HG03159 (cell line): ENCODE measurements at regions not wholly inside any gene's neighbourhood (a gene's known extent, or its start where the extent isn't known, plus 50 kb on each side); places are given as distances from the start of the nearest gene placed in this dataset.
"Not testable (repeated sequence)": the region's sequence is repeated elsewhere in the genome, so short reads cannot be mapped to it uniquely, and the experiment has no call there.

ENCODE experiments used
- ATAC-seq: cut with Tn5 transposase; IDR thresholded peaks from one replicate; pipeline ENCODE4 v1.9.1; 2021; ENCODE audit warnings: mild to moderate bottlenecking, moderate library complexity; ENCODE audit not compliant: unreplicated experiment

DNA sequence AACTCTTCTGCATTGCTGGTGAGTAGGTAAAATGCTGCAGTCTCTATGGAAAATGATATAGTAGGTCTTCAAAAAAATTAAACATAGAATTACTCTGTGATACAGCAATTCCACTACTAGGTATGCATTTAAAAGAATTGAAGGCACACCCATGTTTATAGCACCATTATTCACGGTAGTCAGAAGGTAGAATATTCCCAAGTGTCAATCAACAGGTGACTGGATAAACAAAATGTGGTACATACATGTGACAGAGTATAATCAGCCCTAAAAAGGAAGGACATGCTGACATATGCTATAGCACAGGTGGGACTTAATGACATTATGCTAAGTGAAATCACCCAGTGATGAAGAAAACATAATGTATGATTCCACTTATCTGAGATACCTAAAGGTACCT, 123.3 kb downstream of the CCER1 start:
- no peak for ATAC-seq

DNA sequence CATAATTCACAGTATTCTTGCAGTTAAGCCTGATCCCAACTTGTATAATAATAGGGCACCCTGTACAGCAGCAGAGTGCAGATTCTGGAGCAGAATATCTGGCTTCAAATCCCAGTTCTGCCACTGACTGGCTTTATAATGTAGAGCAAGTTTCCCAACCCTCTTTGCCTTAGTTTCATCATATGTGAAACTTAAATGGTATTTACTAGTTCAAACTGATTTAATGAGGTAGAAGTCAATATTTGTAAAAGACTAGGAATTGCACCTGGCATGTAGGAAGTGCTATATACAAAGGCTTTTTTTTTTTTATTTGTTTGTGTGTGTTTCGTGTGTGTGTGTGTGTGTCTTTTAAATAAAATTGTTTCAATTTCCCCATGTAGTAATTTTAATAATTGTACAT, 125.9 kb downstream of the CCER1 start:
- ATAC-seq = no peak

DNA sequence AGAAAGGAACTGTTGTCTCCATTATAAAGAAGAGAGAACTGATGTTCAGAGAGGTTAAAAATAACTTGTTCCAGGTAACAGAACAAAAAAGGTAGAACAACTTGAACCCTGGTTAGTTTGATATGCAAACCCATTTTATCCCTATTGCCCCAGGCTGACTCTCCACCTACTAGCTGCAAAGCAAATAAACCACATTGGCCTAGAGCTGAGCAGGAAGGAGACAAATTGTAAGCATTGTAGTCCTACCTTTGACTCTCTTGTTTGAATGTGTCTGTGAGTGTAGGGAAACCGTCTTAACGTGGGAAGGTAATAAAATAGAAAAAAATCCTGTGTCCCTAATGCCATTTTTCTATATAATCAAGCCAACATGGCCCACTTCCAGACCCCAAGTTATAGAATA, 126.4 kb downstream of the CCER1 start:
- ATAC-seq = no peak

DNA sequence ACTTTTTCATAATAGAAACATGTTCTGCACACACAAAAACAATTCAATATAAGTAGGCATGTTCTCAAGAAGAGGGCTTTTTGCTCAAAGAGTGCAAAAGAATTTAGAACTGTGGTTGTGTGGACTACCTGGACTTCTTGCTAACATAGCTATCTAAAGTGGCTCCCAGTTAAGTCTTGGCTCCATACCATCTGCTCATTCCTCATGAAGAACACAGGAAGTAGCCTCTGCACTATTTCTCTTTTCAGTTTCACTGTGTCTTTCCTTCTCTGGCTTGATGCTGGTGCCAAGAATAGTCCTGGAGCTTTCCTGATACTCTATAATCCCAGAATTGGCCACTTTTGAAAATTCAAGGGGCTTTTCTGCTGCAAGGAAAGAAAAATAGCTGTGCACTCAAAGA, 127.4 kb downstream of the CCER1 start:
- no peak for ATAC-seq

DNA sequence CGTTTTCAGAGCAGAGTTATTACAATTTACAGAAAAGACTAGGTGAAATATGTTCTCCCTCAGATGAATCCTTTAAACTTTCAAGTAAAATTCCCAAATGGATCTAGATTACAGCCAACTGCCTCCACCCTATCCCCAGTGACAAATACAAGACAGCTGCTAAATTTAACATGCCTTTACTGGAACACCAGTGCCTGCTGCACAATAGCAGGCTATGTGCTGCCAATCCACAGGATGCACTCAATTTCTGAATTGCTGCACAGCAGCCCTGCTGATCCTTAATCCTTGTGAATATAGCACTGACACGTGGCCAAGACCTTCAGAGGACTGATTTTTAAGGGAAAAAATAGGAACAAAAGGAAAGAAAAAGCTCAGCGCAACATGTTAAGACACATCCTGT, 128.9 kb downstream of the CCER1 start:
- ATAC-seq = no peak

DNA sequence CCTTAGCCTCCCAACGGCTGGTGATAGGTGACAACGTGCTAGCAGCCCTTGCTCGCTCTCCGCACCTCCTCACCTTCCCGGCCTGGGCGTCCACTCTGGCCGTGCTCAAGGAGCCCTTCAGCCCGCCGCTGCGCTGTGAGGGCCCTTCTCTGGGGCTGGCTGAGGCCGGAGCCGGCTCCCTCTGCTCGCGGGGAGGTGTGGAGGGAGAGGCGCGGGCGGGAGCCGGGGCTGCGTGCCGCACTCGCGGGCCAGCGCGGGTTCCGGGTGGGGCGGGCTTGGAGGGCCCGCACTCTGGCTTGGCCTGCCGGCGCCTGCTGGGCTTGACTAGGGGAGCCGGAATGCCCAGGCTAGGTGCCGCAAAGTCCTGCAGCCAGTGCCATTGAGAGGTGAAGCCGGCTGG, 131.1 kb downstream of the CCER1 start:
- no peak for ATAC-seq

DNA sequence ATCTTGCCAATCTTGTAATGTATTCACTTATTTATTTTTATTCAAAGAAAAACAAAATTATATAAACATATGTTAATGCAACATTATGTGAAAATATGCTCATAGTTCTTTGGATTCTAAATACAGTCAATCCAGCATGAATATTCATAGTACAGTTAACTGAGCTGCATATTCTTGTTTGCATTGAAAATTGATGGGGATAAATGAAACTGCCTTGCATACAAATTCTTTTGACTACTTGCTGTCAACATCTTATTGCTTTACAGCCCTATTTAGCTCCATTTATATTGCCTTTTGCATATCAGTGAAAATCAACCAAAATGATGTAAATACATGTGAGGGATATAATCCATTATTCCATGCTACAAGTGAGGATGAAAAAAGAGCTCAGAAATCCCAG, 135.3 kb downstream of the CCER1 start:
- no peak for ATAC-seq

DNA sequence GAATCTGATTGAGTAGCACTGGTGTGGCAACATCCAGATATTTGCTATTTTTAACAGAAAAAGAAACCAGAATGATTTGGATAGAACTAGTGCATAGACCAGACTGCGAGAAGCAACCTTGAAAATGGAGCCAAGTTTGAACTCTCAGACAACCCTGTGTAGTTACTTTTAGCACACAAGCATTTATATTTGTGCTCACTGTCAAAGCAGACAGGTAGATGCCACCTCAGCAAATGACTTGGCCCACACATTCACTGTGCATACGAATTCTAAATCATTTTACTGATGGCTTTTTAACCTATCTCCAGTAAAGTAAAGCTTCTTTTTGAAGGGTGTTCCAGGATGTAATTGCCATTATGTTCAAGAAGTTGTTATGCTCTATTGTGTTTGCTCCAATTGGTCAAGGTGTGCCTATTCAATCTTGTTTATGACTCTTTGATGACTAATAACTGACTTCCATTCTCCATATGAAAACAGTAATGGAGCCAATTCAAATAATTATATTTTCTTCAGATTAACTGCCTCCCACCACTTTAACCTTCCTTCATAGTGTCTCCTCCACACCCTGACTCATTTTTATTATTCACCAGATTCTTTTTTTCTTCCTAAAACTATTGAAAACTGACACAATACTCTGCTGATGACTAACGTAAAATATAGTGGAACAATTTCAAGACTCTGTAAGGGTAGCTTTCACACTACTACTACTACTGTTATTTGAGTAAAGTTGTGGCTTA, 138.5 kb downstream of the CCER1 start:
- no peak for ATAC-seq

DNA sequence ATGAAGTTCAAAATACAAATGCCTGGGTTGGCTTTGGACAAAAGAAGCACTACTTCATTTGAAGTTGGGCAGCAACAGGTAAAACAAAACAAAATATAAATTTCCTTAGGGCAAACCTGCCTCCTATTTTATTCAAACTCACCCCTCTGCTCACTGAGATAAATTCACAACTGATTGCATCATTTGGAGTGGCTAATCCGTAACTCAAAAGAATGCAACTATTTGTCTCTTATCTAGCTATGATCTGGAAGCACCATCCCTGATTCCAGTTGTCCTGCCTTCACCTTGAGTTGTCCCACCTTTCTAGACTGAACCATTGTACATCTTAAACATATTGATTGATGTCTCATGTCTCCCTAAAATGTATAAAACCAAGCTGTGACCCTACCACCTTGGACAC, 145.0 kb downstream of the CCER1 start:
- no peak for ATAC-seq

DNA sequence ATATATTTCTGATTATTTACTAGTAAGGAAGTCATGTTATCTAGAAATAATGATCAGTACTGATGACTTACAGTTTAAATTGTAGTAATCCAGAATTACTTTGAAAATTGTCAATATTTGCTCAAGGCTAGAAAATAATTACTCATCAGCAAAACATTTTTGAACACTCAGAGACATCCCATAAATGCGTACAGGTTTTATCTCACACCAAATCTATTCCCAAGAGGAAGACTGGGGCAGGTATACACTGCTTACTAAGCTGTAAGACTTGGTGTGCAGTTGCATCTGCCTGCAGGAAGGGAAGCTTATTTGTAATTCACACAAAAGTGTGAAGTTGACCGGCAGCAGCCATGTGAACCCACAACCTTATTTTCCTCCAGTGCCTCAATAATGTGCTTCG, 146.4 kb downstream of the CCER1 start:
- no peak for ATAC-seq

DNA sequence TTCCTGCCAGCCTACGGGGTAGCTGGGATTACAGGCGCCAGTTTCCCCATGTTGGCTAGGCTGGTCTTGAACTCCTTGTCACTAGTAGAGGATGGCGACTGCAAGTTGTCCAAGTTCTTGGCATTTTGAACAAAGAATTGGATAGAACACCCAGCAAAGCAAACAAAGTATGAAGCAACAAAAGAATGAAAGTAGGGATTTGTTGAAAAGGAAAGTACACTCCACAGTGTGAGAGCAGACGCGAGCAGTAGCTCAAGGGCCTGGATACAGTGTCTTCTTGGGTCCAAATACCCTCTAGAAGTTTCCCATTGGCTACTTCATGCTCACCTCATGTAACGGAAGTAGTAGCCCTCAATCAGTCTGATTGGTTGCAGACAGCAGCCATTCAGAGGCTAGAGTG, 152.2 kb downstream of the CCER1 start:
- no peak for ATAC-seq

DNA sequence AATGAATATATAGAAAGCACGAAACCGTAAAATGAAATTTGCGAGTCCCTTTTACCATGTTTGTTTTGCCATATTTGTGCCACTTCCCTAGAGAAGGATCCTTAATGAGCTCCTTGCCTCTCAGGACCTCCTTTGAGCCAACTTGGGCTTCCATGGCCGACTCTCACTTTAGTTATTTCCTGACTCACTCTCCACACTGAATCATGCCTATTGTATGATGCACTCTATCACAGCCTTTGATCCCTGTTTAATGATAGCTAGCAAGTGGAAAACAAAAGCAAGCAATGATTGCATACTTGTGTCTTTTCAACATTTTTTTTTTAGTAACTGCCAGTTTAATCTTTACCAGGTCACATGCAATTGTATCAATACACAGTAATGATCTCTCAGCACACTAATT, 153.2 kb downstream of the CCER1 start:
- ATAC-seq = no peak

DNA sequence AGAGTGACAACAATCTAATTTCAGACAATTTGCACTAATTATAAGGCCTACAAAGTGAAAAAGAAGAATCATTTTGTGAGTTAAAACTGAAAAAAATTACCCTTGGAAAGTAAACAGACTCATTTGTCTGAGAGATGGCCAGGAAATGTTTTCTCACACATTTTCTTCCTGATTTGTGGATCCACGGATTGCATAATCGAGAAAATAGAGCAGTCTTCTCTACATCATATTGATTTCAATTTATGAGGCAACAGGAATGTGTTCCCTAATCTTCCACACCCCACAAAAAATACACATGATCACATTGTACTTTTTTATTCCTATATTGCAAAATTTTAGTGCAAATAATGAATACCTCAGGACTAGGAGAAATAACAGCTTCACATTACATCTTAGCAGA, 160.8 kb downstream of the CCER1 start:
- ATAC-seq = no peak

DNA sequence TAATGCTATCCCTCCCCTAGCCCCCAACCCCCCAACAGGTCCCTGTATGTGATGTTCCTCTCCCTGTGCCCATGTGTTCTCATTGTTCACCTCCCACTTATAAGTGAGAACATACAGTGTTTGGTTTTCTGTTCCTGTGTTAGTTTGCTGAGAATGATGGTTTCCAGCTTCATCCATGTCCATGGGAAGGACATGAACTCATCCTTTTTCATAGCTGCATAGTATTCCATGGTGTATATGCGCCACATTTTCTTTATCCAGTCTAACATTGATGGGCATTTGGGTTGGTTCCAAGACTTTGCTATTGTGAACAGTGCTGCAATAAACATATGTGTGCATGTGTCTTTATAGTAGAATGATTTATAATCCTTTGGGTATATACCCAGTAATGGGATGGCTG, 162.3 kb downstream of the CCER1 start:
- ATAC-seq = not testable (repeated sequence)

DNA sequence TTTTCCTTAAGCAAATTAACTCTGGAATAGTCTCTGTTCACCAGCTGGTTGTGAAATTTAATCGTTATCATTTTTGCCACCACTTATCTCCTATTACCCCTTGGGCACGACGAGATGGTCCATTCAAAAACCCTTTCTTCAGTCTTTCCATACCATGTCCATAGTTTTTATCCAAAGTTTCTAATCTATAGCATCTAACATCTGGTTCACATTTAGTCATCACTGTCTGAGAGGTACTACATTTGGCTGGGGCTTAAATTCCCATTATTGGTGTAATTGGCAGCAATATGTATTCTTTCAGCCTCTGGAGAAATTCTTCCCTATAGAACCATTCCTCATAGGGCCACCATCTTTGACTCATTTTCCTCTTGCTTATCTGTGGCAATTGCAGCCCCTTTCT, 163.5 kb downstream of the CCER1 start:
- ATAC-seq = no peak

DNA sequence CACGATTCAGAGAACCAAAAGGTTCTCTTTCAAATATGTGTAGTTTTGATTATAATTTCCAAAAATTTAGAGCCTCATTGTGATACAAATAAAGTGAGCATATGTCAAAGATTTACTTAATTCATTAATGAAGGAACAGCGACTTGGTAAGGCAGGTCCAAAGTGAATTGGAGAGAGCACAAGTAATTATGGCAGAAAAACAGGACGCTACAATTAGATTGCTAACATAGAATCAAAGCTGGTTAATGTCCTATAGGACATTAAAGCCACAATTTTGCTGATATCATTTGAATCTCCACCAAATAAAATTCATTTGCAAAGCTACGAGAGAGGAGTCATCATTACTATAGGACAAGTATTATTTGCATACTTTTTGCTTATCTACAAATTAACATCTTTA, 164.2 kb downstream of the CCER1 start:
- no peak for ATAC-seq

DNA sequence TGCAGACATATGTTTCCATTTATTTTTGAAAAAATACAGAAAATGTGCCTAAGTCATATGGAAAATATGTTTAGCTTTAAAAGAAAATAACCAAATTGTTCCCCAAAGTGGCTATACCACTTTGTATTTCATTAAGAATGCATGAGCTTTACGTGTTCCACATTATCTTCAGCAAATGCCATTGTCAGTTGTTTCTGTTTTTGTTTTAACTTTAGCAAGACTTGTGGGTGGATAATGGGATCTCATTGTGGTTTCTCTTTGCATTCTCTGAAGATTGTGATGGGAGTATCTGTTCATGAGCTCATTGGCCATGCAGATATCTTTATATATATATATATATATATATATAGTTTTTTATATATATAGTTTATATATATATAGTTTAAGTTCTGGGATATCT, 181.5 kb downstream of the CCER1 start:
- no peak for ATAC-seq

DNA sequence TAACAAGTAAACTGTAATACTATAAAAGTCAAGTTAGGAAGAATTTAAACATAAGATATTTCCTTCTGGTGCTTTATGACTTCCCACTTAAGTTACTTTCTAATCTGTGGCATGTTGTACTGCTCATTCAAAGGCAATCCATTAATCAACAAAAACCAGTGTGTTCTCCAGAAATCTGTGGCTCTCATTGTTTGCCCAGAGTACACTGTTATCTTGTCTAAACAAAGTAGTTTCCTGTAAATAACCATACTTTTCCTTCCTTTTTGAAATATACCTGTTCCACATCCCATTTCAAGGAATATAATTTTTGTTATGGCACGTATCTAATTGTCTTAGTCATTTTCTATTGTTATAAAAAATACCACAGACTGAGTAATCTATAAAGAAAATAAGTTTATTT, 184.1 kb downstream of the CCER1 start:
- no peak for ATAC-seq

DNA sequence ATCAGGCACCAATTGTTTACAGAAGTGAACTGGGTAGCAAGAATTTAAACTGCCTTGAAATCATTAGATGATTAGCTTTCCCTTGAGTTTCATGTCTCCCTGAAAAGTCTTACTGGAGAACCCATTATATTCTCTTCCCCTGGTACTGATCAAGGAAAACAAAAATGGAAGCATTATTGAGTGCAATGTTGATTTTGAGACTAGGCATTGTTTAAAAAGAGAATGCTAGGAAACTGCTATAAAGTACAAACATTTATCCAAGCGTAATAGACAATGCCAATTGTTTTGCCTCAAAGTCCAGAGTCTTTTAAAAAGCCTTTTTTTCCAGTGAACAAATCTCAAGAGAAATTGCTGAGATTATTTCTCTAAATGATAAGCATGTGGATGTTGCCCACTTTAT, 197.0 kb downstream of the CCER1 start:
- no peak for ATAC-seq

DNA sequence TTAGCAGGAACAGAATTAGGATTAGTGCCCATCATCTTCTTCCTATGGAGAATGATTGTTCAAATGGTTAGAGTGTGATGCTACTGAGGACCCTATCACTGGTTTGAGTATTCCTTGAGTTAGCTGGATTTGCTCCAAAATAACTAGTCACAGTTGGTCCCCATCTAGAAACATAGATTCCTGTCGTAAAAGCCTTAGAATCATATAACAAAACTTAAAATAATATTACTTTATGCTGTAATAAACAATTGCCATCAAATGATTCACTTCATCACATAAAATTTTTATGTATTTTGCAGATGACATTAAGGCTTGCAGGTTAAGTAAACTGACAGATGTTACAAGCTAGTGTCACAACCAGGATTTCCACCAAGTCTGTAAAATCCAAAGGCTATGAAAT, 209.8 kb downstream of the CCER1 start:
- ATAC-seq = no peak

DNA sequence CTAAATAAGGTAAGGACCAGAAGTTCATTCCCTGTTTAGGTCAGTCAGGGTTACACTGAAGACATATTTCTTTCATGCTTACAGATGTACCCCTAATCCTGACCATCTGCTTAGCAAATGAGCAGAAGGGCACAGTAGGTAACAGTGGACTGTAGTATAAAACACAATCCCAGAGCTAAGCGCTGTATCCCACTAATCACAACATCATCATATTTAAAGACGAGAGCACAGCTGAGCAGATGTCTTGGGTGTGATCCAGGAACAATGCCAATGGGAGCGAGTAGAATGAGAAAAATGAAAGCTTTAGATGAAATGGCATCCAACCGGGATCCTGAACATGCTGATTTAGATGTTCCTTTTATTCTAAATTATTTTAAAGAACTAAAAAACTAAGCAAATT, 213.4 kb downstream of the CCER1 start:
- ATAC-seq = no peak

DNA sequence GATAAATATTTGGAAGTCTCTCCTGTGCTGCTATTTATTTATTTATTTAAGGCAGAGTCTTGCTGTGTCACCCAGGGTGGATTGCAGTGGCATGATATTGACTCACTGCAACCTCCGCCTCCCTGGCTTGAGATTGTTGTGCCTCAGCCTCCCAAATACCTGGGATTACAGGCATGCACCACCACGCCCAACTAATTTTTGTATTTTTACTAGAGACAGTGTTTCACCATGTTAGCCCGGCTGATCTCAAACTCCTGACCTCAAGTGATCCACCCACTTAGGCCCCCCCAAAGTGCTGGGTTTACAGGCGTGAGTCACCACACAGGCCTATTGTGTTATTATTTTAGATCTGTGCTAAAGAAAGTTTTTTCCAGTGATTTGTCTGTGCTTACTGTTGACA, 225.2 kb downstream of the CCER1 start:
- no peak for ATAC-seq

DNA sequence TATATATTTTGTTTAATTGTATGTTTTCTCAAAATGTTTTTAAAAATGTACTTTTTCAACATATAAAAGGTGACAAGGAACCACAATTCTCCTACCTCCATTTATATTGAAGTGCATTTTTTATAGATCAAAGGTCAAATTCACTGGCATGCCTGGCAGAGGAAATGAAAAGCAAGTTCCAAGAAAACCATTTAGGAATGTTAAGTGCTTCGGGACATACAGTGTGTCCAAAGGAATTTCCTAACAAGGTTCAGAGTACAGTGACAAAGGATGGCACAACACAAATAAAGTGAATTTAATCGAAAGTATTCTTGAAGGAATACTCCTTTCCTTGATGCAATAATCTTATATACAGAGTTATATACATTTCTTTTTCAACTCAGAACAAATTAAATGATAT, 242.3 kb downstream of the CCER1 start:
- ATAC-seq = no peak
